ENCODE measurements at regions not wholly inside any gene's neighbourhood (a gene's known extent, or its start where the extent isn't known, plus 50 kb on each side); places are given as distances from the start of the nearest gene placed in this dataset.

DNA sequence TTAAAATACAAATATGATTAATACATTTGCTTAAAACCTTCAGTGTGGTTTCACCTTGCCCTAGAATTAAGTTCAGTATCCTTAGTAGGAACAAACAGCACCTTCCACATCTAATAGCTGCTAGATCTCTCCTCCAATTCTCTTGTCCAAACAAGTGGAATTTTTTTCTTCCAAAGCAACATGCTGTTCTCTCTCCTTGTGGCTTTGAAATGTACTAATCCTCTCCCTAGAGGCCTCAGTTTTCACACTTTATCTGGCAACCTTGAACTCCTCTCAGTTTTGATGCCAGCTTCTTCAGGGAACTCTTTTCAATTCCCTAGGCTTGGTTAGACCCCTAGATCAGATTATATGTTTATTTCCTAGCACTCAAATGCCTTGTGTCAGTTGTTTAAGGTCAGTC is 87.0 kb downstream of the GLUL start:
- Histone ChIP-seq H2AFZ (ENCODE audit: low read depth, low read length, poor library complexity, severe bottlenecking) (no peak overlapping the region), H3K27me3 (ENCODE audit: insufficient read depth, low read length) (no peaks in the 10 kb centered on the region), H3K4me2 (ENCODE audit: low read length) (no peak overlapping the region), H3K4me1 (ENCODE audit: control insufficient read depth in 1 of 2, insufficient read depth in 2 of 2, low read length in 2 of 2) (peaks cover 0 to 8% of the 10 kb centered on the region in 2 experiments; a peak in 1 of 4 replicates), H3K4me3 (replicated peaks in 1 of 2; ENCODE audit: low read depth in 1 of 2, low read length in 2 of 2) (no peak overlapping the region), H3K36me3 (ENCODE audit: control insufficient read depth in 1 of 2, insufficient read depth in 2 of 2, low read length in 2 of 2) (no peaks in the 10 kb centered on the region), H3K9me2 (ENCODE audit: insufficient read depth) (no peaks in the 10 kb centered on the region), H3K27ac (ENCODE audit: low read depth, low read length) (no peak overlapping the region), H3K9ac (ENCODE audit: low read length) (no peak overlapping the region), H3K9me3 (ENCODE audit: control insufficient read depth in 1 of 2, insufficient read depth in 1 of 2, low read depth in 1 of 2, low read length in 2 of 2) (no peaks in the 10 kb centered on the region), H3K79me2 (ENCODE audit: insufficient read depth, low read length) (no peaks in the 10 kb centered on the region), H4K20me1 (ENCODE audit: insufficient read depth) (no peaks in the 10 kb centered on the region)
- no TSS peak for BruUV-seq (replicated peaks)
- CTCF ChIA-PET: no interaction called here
- intact Hi-C loops (cut with micrococcal nuclease): no loop called here
- RAD21 ChIA-PET (ENCODE audit: low non-redundant PET in 1 of 2, low total read pairs in 2 of 2, uncharacterized antibody in 2 of 2, unreplicated experiment in 2 of 2): no interaction called here
- TF ChIP-seq CBX3 (IDR thresholded peaks at IDR 0.05; ENCODE audit: low read depth): no peak
- TF ChIP-seq, protein P1, sequence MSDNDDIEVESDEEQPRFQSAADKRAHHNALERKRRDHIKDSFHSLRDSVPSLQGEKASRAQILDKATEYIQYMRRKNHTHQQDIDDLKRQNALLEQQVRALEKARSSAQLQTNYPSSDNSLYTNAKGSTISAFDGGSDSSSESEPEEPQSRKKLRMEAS (IDR thresholded peaks at IDR 0.05): no peak
- no peak for TF ChIP-seq JUND (IDR thresholded peaks at IDR 0.05)
- TF ChIP-seq TCF7L2 (IDR thresholded peaks at IDR 0.05; ENCODE audit: borderline replicate concordance, extremely low read depth, insufficient read depth, insufficient read length): no peak
- no peak for TF ChIP-seq POLR2A (IDR thresholded peaks at IDR 0.05; ENCODE audit: borderline replicate concordance, extremely low read depth, insufficient read depth, insufficient read length)
- no peak for TF ChIP-seq POLR2AphosphoS5 (IDR thresholded peaks at IDR 0.05; ENCODE audit: low read depth, low read length)
- TF ChIP-seq, protein P2, sequence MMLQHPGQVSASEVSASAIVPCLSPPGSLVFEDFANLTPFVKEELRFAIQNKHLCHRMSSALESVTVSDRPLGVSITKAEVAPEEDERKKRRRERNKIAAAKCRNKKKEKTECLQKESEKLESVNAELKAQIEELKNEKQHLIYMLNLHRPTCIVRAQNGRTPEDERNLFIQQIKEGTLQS (IDR thresholded peaks at IDR 0.05): no peak
- no peak for TF ChIP-seq EZH2phosphoT487 (IDR thresholded peaks at IDR 0.05; ENCODE audit: borderline replicate concordance)
- TF ChIP-seq RAD21 (IDR thresholded peaks at IDR 0.05; ENCODE audit: low read depth): no peak
- no peak for TF ChIP-seq EGR1 (IDR thresholded peaks at IDR 0.05; ENCODE audit: low read depth)
- TF ChIP-seq ZFX (IDR thresholded peaks at IDR 0.05): no peak
- TF ChIP-seq, protein P3, sequence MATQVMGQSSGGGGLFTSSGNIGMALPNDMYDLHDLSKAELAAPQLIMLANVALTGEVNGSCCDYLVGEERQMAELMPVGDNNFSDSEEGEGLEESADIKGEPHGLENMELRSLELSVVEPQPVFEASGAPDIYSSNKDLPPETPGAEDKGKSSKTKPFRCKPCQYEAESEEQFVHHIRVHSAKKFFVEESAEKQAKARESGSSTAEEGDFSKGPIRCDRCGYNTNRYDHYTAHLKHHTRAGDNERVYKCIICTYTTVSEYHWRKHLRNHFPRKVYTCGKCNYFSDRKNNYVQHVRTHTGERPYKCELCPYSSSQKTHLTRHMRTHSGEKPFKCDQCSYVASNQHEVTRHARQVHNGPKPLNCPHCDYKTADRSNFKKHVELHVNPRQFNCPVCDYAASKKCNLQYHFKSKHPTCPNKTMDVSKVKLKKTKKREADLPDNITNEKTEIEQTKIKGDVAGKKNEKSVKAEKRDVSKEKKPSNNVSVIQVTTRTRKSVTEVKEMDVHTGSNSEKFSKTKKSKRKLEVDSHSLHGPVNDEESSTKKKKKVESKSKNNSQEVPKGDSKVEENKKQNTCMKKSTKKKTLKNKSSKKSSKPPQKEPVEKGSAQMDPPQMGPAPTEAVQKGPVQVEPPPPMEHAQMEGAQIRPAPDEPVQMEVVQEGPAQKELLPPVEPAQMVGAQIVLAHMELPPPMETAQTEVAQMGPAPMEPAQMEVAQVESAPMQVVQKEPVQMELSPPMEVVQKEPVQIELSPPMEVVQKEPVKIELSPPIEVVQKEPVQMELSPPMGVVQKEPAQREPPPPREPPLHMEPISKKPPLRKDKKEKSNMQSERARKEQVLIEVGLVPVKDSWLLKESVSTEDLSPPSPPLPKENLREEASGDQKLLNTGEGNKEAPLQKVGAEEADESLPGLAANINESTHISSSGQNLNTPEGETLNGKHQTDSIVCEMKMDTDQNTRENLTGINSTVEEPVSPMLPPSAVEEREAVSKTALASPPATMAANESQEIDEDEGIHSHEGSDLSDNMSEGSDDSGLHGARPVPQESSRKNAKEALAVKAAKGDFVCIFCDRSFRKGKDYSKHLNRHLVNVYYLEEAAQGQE (IDR thresholded peaks at IDR 0.05; ENCODE audit: low read depth): no peak
- no peak for TF ChIP-seq CEBPB (IDR thresholded peaks at IDR 0.05; ENCODE audit: low read depth)
- TF ChIP-seq EZH2 (IDR thresholded peaks at IDR 0.05): no peak
- no peak for TF ChIP-seq YY1 (IDR thresholded peaks at IDR 0.05; ENCODE audit: extremely low read depth, insufficient replicate concordance, low read depth, low read length)
- no peak for TF ChIP-seq ZNF274 (IDR thresholded peaks at IDR 0.05; ENCODE audit: low read depth, low read length)
- no peak for TF ChIP-seq SIN3A (IDR thresholded peaks at IDR 0.05; ENCODE audit: low read depth)
- TF ChIP-seq SRF (IDR thresholded peaks at IDR 0.05; ENCODE audit: low read depth): no peak
- TF ChIP-seq, protein P4, sequence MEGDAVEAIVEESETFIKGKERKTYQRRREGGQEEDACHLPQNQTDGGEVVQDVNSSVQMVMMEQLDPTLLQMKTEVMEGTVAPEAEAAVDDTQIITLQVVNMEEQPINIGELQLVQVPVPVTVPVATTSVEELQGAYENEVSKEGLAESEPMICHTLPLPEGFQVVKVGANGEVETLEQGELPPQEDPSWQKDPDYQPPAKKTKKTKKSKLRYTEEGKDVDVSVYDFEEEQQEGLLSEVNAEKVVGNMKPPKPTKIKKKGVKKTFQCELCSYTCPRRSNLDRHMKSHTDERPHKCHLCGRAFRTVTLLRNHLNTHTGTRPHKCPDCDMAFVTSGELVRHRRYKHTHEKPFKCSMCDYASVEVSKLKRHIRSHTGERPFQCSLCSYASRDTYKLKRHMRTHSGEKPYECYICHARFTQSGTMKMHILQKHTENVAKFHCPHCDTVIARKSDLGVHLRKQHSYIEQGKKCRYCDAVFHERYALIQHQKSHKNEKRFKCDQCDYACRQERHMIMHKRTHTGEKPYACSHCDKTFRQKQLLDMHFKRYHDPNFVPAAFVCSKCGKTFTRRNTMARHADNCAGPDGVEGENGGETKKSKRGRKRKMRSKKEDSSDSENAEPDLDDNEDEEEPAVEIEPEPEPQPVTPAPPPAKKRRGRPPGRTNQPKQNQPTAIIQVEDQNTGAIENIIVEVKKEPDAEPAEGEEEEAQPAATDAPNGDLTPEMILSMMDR (IDR thresholded peaks at IDR 0.05 in 2 of 3, conservative IDR thresholded peaks at IDR 0.05 in 1 of 3; ENCODE audit: borderline replicate concordance in 1 of 3, insufficient read depth in 1 of 3, low read depth in 2 of 3, low read length in 2 of 3): no peak
- TF ChIP-seq, protein P5, sequence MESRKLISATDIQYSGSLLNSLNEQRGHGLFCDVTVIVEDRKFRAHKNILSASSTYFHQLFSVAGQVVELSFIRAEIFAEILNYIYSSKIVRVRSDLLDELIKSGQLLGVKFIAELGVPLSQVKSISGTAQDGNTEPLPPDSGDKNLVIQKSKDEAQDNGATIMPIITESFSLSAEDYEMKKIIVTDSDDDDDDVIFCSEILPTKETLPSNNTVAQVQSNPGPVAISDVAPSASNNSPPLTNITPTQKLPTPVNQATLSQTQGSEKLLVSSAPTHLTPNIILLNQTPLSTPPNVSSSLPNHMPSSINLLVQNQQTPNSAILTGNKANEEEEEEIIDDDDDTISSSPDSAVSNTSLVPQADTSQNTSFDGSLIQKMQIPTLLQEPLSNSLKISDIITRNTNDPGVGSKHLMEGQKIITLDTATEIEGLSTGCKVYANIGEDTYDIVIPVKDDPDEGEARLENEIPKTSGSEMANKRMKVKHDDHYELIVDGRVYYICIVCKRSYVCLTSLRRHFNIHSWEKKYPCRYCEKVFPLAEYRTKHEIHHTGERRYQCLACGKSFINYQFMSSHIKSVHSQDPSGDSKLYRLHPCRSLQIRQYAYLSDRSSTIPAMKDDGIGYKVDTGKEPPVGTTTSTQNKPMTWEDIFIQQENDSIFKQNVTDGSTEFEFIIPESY (IDR thresholded peaks at IDR 0.05; ENCODE audit: extremely low read depth, insufficient replicate concordance, low read length): no peak
- POLR2A ChIA-PET: no interaction called here
- DNase-seq (ENCODE audit: low read depth, low spot score) (no peak), ATAC-seq (no peak)

Measured in HCT116 (cell line).